WTC11 (cell line): ENCODE measurements at regions not wholly inside any gene's neighbourhood (a gene's known extent, or its start where the extent isn't known, plus 50 kb on each side); places are given as distances from the start of the nearest gene placed in this dataset.

Experiments used
- CTCF ChIP-seq: fragments of 200-600 bp; IDR thresholded peaks from 2 replicates; pipeline ENCODE4 v1.8.0; 2022; ENCODE audit warnings: antibody characterized with exemption
- ELF4 ChIP-seq: sonication (generic); formaldehyde crosslinking; IDR thresholded peaks from 2 replicates; pipeline ENCODE4 v1.8.1; 2022; ENCODE audit warnings: low read depth, mild to moderate bottlenecking, moderate library complexity, missing genetic modification reagents
- MLX ChIP-seq: sonication (generic); formaldehyde crosslinking; IDR thresholded peaks from 2 replicates; pipeline ENCODE4 v1.8.1; 2023; ENCODE audit warnings: mild to moderate bottlenecking, missing genetic modification reagents, moderate library complexity
- NR1H2 ChIP-seq: sonication (generic); formaldehyde crosslinking; IDR thresholded peaks from 2 replicates; pipeline ENCODE4 v1.9.0; 2021; ENCODE audit warnings: mild to moderate bottlenecking, moderate library complexity, missing genetic modification reagents
- NR2C2 ChIP-seq: sonication (generic); formaldehyde crosslinking; IDR thresholded peaks from 2 replicates; pipeline ENCODE4 v1.8.0; 2022; ENCODE audit warnings: mild to moderate bottlenecking, missing genetic modification reagents
- TEAD1 ChIP-seq: sonication (generic); formaldehyde crosslinking; IDR thresholded peaks from 2 replicates; pipeline ENCODE4 v1.8.0; 2022; ENCODE audit warnings: mild to moderate bottlenecking, missing genetic modification reagents
- TP53 ChIP-seq: sonication (generic); formaldehyde crosslinking; IDR thresholded peaks from 2 replicates; pipeline ENCODE4 v1.8.1; 2023; ENCODE audit warnings: mild to moderate bottlenecking, missing genetic modification reagents
- USF2 ChIP-seq: sonication (generic); formaldehyde crosslinking; IDR thresholded peaks from 2 replicates; pipeline ENCODE4 v1.8.1; 2023; ENCODE audit warnings: mild to moderate bottlenecking, missing genetic modification reagents, moderate library complexity

- TF ChIP-seq CTCF, result no peak
- no peak for TF ChIP-seq MLX
- no peak for TF ChIP-seq TEAD1 (CRISPR knock-in tag)
- no peak for TF ChIP-seq ELF4 (CRISPR knock-in tag)
- no peak for TF ChIP-seq USF2 (CRISPR knock-in tag)
- TF ChIP-seq TP53 (CRISPR knock-in tag), result no peak
- no peak for TF ChIP-seq NR2C2
- no peak for TF ChIP-seq NR1H2
Observed at GRCh38 chr4:65861993-65862392, 191.7 kb upstream of the EPHA5 start.
